ENCODE measurements at regions not wholly inside any gene's neighbourhood (a gene's known extent, or its start where the extent isn't known, plus 50 kb on each side); places are given as distances from the start of the nearest gene placed in this dataset.

- Histone ChIP-seq H3K4me1 (ENCODE audit: insufficient read depth, low read length, severe bottlenecking) (no peaks in the 10 kb centered on the region), H2AFZ (ENCODE audit: low read length) (no peak overlapping the region), H3K36me3 (ENCODE audit: insufficient read depth, low read length) (no peaks in the 10 kb centered on the region), H3K9ac (ENCODE audit: low read length) (no peak overlapping the region), H3K27me3 (ENCODE audit: insufficient read depth, low read length) (peaks cover 4% of the 10 kb centered on the region; the same call in 1 of the 2 replicates), H3K4me3 (ENCODE audit: low read depth, low read length, poor library complexity, severe bottlenecking) (no peak overlapping the region), H3K4me2 (ENCODE audit: low read length) (no peak overlapping the region), H3K79me2 (ENCODE audit: insufficient read depth, low read length) (no peaks in the 10 kb centered on the region), H3K9me3 (ENCODE audit: low read length) (peaks cover 4% of the 10 kb centered on the region; the same call in 1 of the 2 replicates), H3K9me2 (ENCODE audit: low read depth, low read length) (no peaks in the 10 kb centered on the region), H3F3A (ENCODE audit: insufficient read depth, low read length) (no peaks in the 10 kb centered on the region), H3K27ac (ENCODE audit: low read depth, low read length, poor library complexity, severe bottlenecking) (no peak overlapping the region), H4K20me1 (ENCODE audit: insufficient read depth, low read length) (no peaks in the 10 kb centered on the region)
- TF ChIP-seq EZH2 (IDR thresholded peaks at IDR 0.05; ENCODE audit: borderline replicate concordance, low read length): no peak
- no peak for TF ChIP-seq CTCF (IDR thresholded peaks at IDR 0.05; ENCODE audit: low read length)
Observed at GRCh38 chr13:99075268-99076191, 97.7 kb upstream of the DOCK9 start.

GRCh38 chr13:99078017-99078771 lies 100.3 kb upstream of the DOCK9 start:
- TF ChIP-seq CTCF (IDR thresholded peaks at IDR 0.05; ENCODE audit: low read length): no peak
- no peak for TF ChIP-seq EZH2 (IDR thresholded peaks at IDR 0.05; ENCODE audit: borderline replicate concordance, low read length)
- no peaks in the 10 kb centered on the region for H3K79me2 ChIP-seq (ENCODE audit: insufficient read depth, low read length)

GRCh38 chr13:99080131-99080530 lies 102.3 kb upstream of the DOCK9 start:
- Histone ChIP-seq H3K27ac (ENCODE audit: low read depth, low read length, poor library complexity, severe bottlenecking) (no peak overlapping the region), H3K4me3 (ENCODE audit: low read depth, low read length, poor library complexity, severe bottlenecking) (no peak overlapping the region), H2AFZ (ENCODE audit: low read length) (no peak overlapping the region), H3K9me2 (ENCODE audit: low read depth, low read length) (no peaks in the 10 kb centered on the region), H3K27me3 (ENCODE audit: insufficient read depth, low read length) (peaks cover 13% of the 10 kb centered on the region), H3K9me3 (ENCODE audit: low read length) (no peaks in the 10 kb centered on the region), H3K36me3 (ENCODE audit: insufficient read depth, low read length) (no peaks in the 10 kb centered on the region), H3K4me2 (ENCODE audit: low read length) (no peak overlapping the region), H3K79me2 (ENCODE audit: insufficient read depth, low read length) (no peaks in the 10 kb centered on the region), H3K4me1 (ENCODE audit: insufficient read depth, low read length, severe bottlenecking) (peaks cover under 1% of the 10 kb centered on the region), H4K20me1 (ENCODE audit: insufficient read depth, low read length) (no peaks in the 10 kb centered on the region), H3F3A (ENCODE audit: insufficient read depth, low read length) (no peaks in the 10 kb centered on the region), H3K9ac (ENCODE audit: low read length) (no peak overlapping the region)
- TF ChIP-seq CTCF (IDR thresholded peaks at IDR 0.05; ENCODE audit: low read length): no peak
- TF ChIP-seq EZH2 (IDR thresholded peaks at IDR 0.05; ENCODE audit: borderline replicate concordance, low read length): no peak

More at GRCh38 chr13:99078017-99078771, 100.3 kb upstream of the DOCK9 start:
- Histone ChIP-seq H3K27me3 (ENCODE audit: insufficient read depth, low read length) (peaks cover 4% of the 10 kb centered on the region; the same call in 1 of the 2 replicates), H3K4me3 (ENCODE audit: low read depth, low read length, poor library complexity, severe bottlenecking) (no peak overlapping the region), H3F3A (ENCODE audit: insufficient read depth, low read length) (no peaks in the 10 kb centered on the region), H3K4me1 (ENCODE audit: insufficient read depth, low read length, severe bottlenecking) (no peaks in the 10 kb centered on the region), H3K9ac (ENCODE audit: low read length) (no peak overlapping the region), H3K36me3 (ENCODE audit: insufficient read depth, low read length) (no peaks in the 10 kb centered on the region), H4K20me1 (ENCODE audit: insufficient read depth, low read length) (no peaks in the 10 kb centered on the region), H3K9me3 (ENCODE audit: low read length) (peaks cover 4% of the 10 kb centered on the region; the same call in 1 of the 2 replicates), H3K4me2 (ENCODE audit: low read length) (no peak overlapping the region), H2AFZ (ENCODE audit: low read length) (no peak overlapping the region), H3K9me2 (ENCODE audit: low read depth, low read length) (no peaks in the 10 kb centered on the region), H3K27ac (ENCODE audit: low read depth, low read length, poor library complexity, severe bottlenecking) (no peak overlapping the region)
